Colonic mucosa (tissue), 4 donors: ENCODE measurements at regions not wholly inside any gene's neighbourhood (a gene's known extent, or its start where the extent isn't known, plus 50 kb on each side); places are given as distances from the start of the nearest gene placed in this dataset.

ENCODE experiments used
- DNase-seq: peaks from one replicate; pipeline ENCODE4 v3.0.0-alpha.2; 2020
- H3K27ac ChIP-seq: fragments of 200-600 bp; one replicate; pipeline ENCODE4 v1.8.0; 2021
- H3K27me3 ChIP-seq: fragments of 200-600 bp; one replicate; pipeline ENCODE4 v1.8.0; 2021
- H3K36me3 ChIP-seq: fragments of 200-600 bp; one replicate; pipeline ENCODE4 v1.8.0; 2021
- H3K4me1 ChIP-seq: fragments of 200-600 bp; one replicate; pipeline ENCODE4 v1.8.0; 2021; ENCODE audit warnings: mild to moderate bottlenecking
- H3K4me3 ChIP-seq: fragments of 200-600 bp; one replicate; pipeline ENCODE4 v1.8.0; 2021
- H3K9ac ChIP-seq, 2 donors: one replicate each; pipeline ENCODE4 v1.7.0; 2013; ENCODE audit warnings: control low read depth in 2 of 2, low read depth in 2 of 2, low read length in 2 of 2
- H3K9me3 ChIP-seq: fragments of 200-600 bp; one replicate; pipeline ENCODE4 v1.8.0; 2021
- intact Hi-C: fragments of 100-400 bp; cut with DNase I; formaldehyde crosslinking; loops from one replicate; pipeline ENCODE4 v1.14.1; 2022
- TF ChIP-seq, protein P1 (sequence below): fragments of 200-600 bp; IDR thresholded peaks from one replicate; pipeline ENCODE4 v1.8.0; 2022; ENCODE audit warnings: antibody characterized with exemption, mild to moderate bottlenecking
- donor health status: healthy.
- donor health status: DM: no; HTN: no; CAD: no.
- donor health status: DM: no; HTN: no; CAD: no.

- Histone ChIP-seq H3K9me3 (no peaks in the 10 kb centered on the region), H3K27me3 (no peaks in the 10 kb centered on the region), H3K36me3 (no peaks in the 10 kb centered on the region), H3K4me3 (no peak overlapping the region), H3K27ac (no peak overlapping the region), H3K4me1 (no peaks in the 10 kb centered on the region), H3K9ac (no peak overlapping the region)
- TF ChIP-seq, protein P1, sequence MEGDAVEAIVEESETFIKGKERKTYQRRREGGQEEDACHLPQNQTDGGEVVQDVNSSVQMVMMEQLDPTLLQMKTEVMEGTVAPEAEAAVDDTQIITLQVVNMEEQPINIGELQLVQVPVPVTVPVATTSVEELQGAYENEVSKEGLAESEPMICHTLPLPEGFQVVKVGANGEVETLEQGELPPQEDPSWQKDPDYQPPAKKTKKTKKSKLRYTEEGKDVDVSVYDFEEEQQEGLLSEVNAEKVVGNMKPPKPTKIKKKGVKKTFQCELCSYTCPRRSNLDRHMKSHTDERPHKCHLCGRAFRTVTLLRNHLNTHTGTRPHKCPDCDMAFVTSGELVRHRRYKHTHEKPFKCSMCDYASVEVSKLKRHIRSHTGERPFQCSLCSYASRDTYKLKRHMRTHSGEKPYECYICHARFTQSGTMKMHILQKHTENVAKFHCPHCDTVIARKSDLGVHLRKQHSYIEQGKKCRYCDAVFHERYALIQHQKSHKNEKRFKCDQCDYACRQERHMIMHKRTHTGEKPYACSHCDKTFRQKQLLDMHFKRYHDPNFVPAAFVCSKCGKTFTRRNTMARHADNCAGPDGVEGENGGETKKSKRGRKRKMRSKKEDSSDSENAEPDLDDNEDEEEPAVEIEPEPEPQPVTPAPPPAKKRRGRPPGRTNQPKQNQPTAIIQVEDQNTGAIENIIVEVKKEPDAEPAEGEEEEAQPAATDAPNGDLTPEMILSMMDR, result no peak
- intact Hi-C loops, result no loop called here
- DNase-seq, result no peak
Measured at GRCh38 chr15:38829086-38829485, 264.5 kb upstream of the RASGRP1 start.

DNA sequence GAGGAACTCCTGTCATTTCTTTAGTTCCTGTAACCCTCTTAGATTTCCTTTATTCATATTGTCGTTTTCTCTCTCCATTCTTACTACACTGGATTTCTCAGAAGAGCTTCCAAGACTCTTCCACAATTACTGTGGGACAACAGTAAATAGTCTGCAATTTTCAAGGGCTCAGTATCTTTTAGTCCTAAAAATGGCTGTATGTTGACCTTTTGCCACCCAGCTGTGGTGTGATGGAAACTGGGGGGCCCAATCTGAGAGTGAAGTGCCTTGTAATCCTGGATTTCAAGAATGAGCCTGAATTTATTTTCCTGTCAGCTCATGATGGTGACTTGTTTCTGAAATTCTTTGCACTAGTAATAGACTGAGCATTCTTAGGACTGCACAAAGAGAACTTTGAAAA is 277.6 kb upstream of the RASGRP1 start:
- no peaks in the 10 kb centered on the region for H3K4me1 ChIP-seq
- TF ChIP-seq, protein P1, result no peak
- H3K4me3 ChIP-seq, result no peak overlapping the region
- H3K27ac ChIP-seq, result no peak overlapping the region
- no peak for DNase-seq
- H3K27me3 ChIP-seq, result no peaks in the 10 kb centered on the region
- intact Hi-C loops, result no loop called here
- no peaks in the 10 kb centered on the region for H3K36me3 ChIP-seq
- H3K9ac ChIP-seq, result no peak overlapping the region
- no peaks in the 10 kb centered on the region for H3K9me3 ChIP-seq

DNA sequence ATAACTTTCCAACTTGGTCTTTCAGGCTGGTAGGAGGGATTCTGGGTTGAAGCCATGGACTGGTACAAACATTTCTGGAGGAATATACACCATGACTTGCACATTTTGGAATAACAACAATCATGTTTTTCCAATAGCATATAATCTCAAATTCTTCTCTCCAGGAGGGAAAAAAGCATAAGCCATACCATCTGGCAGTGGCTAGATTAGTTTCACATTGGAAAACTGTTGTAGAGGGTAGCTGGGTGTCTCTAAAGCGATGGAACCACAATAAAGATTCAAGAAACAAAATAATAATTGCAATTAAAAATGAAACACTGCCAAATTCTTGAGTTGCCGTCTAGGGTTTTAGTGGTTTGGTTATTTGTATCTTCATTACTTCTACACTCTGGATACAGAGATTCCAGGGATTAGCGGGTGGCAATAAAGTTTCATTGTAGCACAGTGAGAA is 278.5 kb upstream of the RASGRP1 start:
- Histone ChIP-seq H3K9me3 (no peaks in the 10 kb centered on the region), H3K36me3 (no peaks in the 10 kb centered on the region), H3K9ac (no peak overlapping the region), H3K4me3 (no peak overlapping the region), H3K4me1 (no peaks in the 10 kb centered on the region), H3K27me3 (no peaks in the 10 kb centered on the region), H3K27ac (no peak overlapping the region)
- DNase-seq, result no peak
- intact Hi-C loops, result no loop called here
- TF ChIP-seq, protein P1, result no peak

GRCh38 chr15:38843736-38844590 is 279.3 kb upstream of the RASGRP1 start:
- H3K27me3 ChIP-seq, result no peaks in the 10 kb centered on the region
- intact Hi-C loops, result no loop called here
- no peaks in the 10 kb centered on the region for H3K4me1 ChIP-seq
- H3K27ac ChIP-seq, result no peak overlapping the region
- H3K36me3 ChIP-seq, result no peaks in the 10 kb centered on the region
- no peak overlapping the region for H3K4me3 ChIP-seq
- no peaks in the 10 kb centered on the region for H3K9me3 ChIP-seq
- no peak overlapping the region for H3K9ac ChIP-seq
- no peak for DNase-seq
- TF ChIP-seq, protein P1, result no peak

- H3K4me1 ChIP-seq, result no peaks in the 10 kb centered on the region
- no peak overlapping the region for H3K27ac ChIP-seq
- no peaks in the 10 kb centered on the region for H3K9me3 ChIP-seq
- H3K4me3 ChIP-seq, result no peak overlapping the region
- intact Hi-C loops, result no loop called here
- no peaks in the 10 kb centered on the region for H3K36me3 ChIP-seq
- TF ChIP-seq, protein P1, result no peak
- no peak overlapping the region for H3K9ac ChIP-seq
- no peaks in the 10 kb centered on the region for H3K27me3 ChIP-seq
- DNase-seq, result no peak
Measured at GRCh38 chr15:38844736-38845135, 280.1 kb upstream of the RASGRP1 start.
